GM23338 (cell line): ENCODE measurements at regions not wholly inside any gene's neighbourhood (a gene's known extent, or its start where the extent isn't known, plus 50 kb on each side); places are given as distances from the start of the nearest gene placed in this dataset.
"Not testable (repeated sequence)": the region's sequence is repeated elsewhere in the genome, so short reads cannot be mapped to it uniquely, and the experiment has no call there.

ENCODE experiments used
- ATAC-seq: fragments of 200-7000 bp; cut with Tn5 transposase; 3 replicates; pipeline ENCODE4 v1.9.1; 2020
- DNase-seq: peaks from one replicate; pipeline ENCODE4 v3.0.0-alpha.2; 2015; ENCODE audit warnings: low spot score
- H2AFZ ChIP-seq: fragments of 200-600 bp; sonication (generic); 2 replicates; pipeline ENCODE4 v1.8.0; 2016; ENCODE audit warnings: antibody characterized with exemption, mild to moderate bottlenecking, moderate library complexity
- H3F3A ChIP-seq: fragments of 200-600 bp; sonication (generic); replicated peaks from 2 replicates; pipeline ENCODE4 v1.8.0; 2017; ENCODE audit warnings: antibody characterized with exemption, mixed run types, low read depth
- H3K27ac ChIP-seq: fragments of 200-600 bp; sonication (generic); 2 replicates; pipeline ENCODE4 v1.6.1; 2016; ENCODE audit warnings: low read depth
- H3K27me3 ChIP-seq: fragments of 200-600 bp; sonication (generic); 2 replicates; pipeline ENCODE4 v1.8.0; 2016; ENCODE audit warnings: mild to moderate bottlenecking, mixed run types, moderate library complexity; ENCODE audit not compliant: insufficient read depth
- H3K36me3 ChIP-seq: fragments of 200-600 bp; sonication (generic); 2 replicates; pipeline ENCODE4 v1.8.0; 2016; ENCODE audit warnings: mild to moderate bottlenecking; ENCODE audit not compliant: insufficient read depth
- H3K4me1 ChIP-seq: fragments of 200-600 bp; sonication (generic); 2 replicates; pipeline ENCODE4 v1.8.0; 2016; ENCODE audit warnings: mild to moderate bottlenecking, moderate library complexity; ENCODE audit not compliant: insufficient read depth
- H3K4me2 ChIP-seq: fragments of 200-600 bp; sonication (generic); 2 replicates; pipeline ENCODE4 v1.7.1; 2017; ENCODE audit warnings: mixed run types
- H3K4me3 ChIP-seq: fragments of 200-600 bp; sonication (generic); 2 replicates; pipeline ENCODE4 v1.6.1; 2016; ENCODE audit warnings: mixed run types
- H3K79me2 ChIP-seq: fragments of 200-600 bp; sonication (generic); replicated peaks from 2 replicates; pipeline ENCODE4 v1.8.0; 2017; ENCODE audit warnings: mild to moderate bottlenecking; ENCODE audit not compliant: insufficient read depth
- H3K9me2 ChIP-seq: fragments of 200-600 bp; sonication (generic); 2 replicates; pipeline ENCODE4 v1.8.0; 2017; ENCODE audit not compliant: insufficient read depth
- H4K20me1 ChIP-seq: fragments of 200-600 bp; sonication (generic); replicated peaks from 2 replicates; pipeline ENCODE4 v1.8.0; 2017; ENCODE audit warnings: mild to moderate bottlenecking; ENCODE audit not compliant: insufficient read depth
- H3K27ac Mint-ChIP-seq: 2 replicates; pipeline ENCODE4 v1.8.0; 2020; ENCODE audit warnings: inconsistent platforms, mild to moderate bottlenecking, moderate library complexity, mixed read lengths
- H3K27me3 Mint-ChIP-seq: 3 replicates; pipeline ENCODE4 v1.8.0; 2022; ENCODE audit warnings: low read depth, mild to moderate bottlenecking, moderate library complexity, mixed read lengths, inconsistent platforms; ENCODE audit not compliant: insufficient read depth, poor library complexity
- H3K36me3 Mint-ChIP-seq: 3 replicates; pipeline ENCODE4 v1.8.0; 2021; ENCODE audit warnings: low read depth, mild to moderate bottlenecking, inconsistent platforms, moderate library complexity, mixed read lengths
- H3K4me1 Mint-ChIP-seq: 3 replicates; pipeline ENCODE4 v1.8.0; 2020; ENCODE audit warnings: mild to moderate bottlenecking, inconsistent platforms, mixed read lengths
- H3K4me3 Mint-ChIP-seq: 3 replicates; pipeline ENCODE4 v1.8.0; 2021; ENCODE audit warnings: moderate library complexity, mild to moderate bottlenecking, inconsistent platforms, mixed read lengths
- H3K9me3 Mint-ChIP-seq: 3 replicates; pipeline ENCODE4 v1.8.0; 2020; ENCODE audit warnings: moderate library complexity, mild to moderate bottlenecking, inconsistent platforms, mixed read lengths
- CREB1 ChIP-seq: fragments of 250-450 bp; sonication (Bioruptor Pico); IDR thresholded peaks from 2 replicates; pipeline ENCODE4 v1.5.0; 2020; ENCODE audit warnings: low read depth, mild to moderate bottlenecking, moderate library complexity
- ETS1 ChIP-seq: IDR thresholded peaks from 2 replicates; pipeline ENCODE4 v1.6.1; 2016; ENCODE audit warnings: antibody characterized with exemption
- EZH2 ChIP-seq: fragments of 200-600 bp; sonication (generic); IDR thresholded peaks from one replicate; pipeline ENCODE4 v1.8.0; 2017; ENCODE audit warnings: antibody characterized with exemption, mild to moderate bottlenecking, low read depth; ENCODE audit not compliant: unreplicated experiment
- EZH2phosphoT487 ChIP-seq: fragments of 200-600 bp; sonication (generic); IDR thresholded peaks from one replicate; pipeline ENCODE4 v1.8.1; 2018; ENCODE audit warnings: antibody characterized with exemption; ENCODE audit not compliant: unreplicated experiment
- JUNB ChIP-seq: IDR thresholded peaks from one replicate; pipeline ENCODE4 v1.6.1; 2016; ENCODE audit warnings: antibody characterized with exemption; ENCODE audit not compliant: unreplicated experiment
- NANOG ChIP-seq: IDR thresholded peaks from 2 replicates; pipeline ENCODE4 v1.6.1; 2016; ENCODE audit warnings: antibody characterized with exemption, borderline replicate concordance
- POLR2AphosphoS5 ChIP-seq: IDR thresholded peaks from 2 replicates; pipeline ENCODE4 v1.6.1; 2016; ENCODE audit warnings: antibody characterized with exemption, low read depth
- STAT1 ChIP-seq: IDR thresholded peaks from one replicate; pipeline ENCODE4 v1.6.1; 2016; ENCODE audit warnings: antibody characterized with exemption; ENCODE audit not compliant: unreplicated experiment
- ZNF114 ChIP-seq: fragments of 250-450 bp; sonication (Bioruptor Pico); IDR thresholded peaks from 2 replicates; pipeline ENCODE4 v1.5.0; 2020; ENCODE audit warnings: mild to moderate bottlenecking, moderate library complexity
- ZNF331 ChIP-seq: fragments of 250-450 bp; sonication (Bioruptor Pico); IDR thresholded peaks from 2 replicates; pipeline ENCODE4 v1.5.0; 2020; ENCODE audit warnings: low read depth, mild to moderate bottlenecking, moderate library complexity
- TF ChIP-seq, protein P1 (sequence below): fragments of 250-450 bp; sonication (Bioruptor Pico); IDR thresholded peaks from 2 replicates; pipeline ENCODE4 v1.5.0; 2020; ENCODE audit warnings: mild to moderate bottlenecking, moderate library complexity
- TF ChIP-seq, protein P2 (sequence below): IDR thresholded peaks from one replicate; pipeline ENCODE4 v1.6.1; 2018; ENCODE audit warnings: antibody characterized with exemption; ENCODE audit not compliant: unreplicated experiment

DNA sequence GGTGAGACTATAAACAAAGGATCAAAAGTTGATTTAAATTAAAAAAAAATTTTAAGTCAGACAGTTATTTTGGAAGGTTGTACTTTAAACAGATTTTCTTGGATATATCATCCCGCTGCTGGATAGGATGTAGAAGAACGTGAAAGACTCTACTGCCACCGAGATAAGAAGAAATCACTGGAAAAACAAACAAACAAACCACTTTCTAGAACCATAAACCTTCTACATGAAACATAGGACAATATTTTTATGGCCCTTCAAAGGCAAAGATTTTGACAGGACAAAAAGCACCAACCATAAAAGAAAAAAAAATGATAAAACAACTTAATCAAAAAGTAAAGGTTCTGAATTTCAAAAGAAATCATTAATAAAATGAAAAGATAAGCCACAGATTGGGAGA, 268.2 kb upstream of the DAAM1 start:
- H3K27me3 Mint-ChIP-seq, result no peaks in the 10 kb centered on the region
- no peak overlapping the region for H2AFZ ChIP-seq
- no peaks in the 10 kb centered on the region for H4K20me1 ChIP-seq
- H3K4me2 ChIP-seq, result no peak overlapping the region
- H3K36me3 Mint-ChIP-seq, result no peaks in the 10 kb centered on the region
- peaks cover 12% of the 10 kb centered on the region for H3K4me1 Mint-ChIP-seq
- H3K27ac Mint-ChIP-seq, result no peak overlapping the region
- no peak overlapping the region for H3K4me3 ChIP-seq
- no peaks in the 10 kb centered on the region; the same call in 1 of the 2 replicates for H3K4me1 ChIP-seq
- no peaks in the 10 kb centered on the region for H3K36me3 ChIP-seq
- no peak overlapping the region for H3K27ac ChIP-seq
- H3K27me3 ChIP-seq, result no peaks in the 10 kb centered on the region
- no peaks in the 10 kb centered on the region for H3F3A ChIP-seq
- peaks cover 9% of the 10 kb centered on the region; the same call in 1 of the 2 replicates for H3K9me2 ChIP-seq
- TF ChIP-seq POLR2AphosphoS5 (no peak), NANOG (no peak), CREB1 (CRISPR knock-in tag) (no peak), EZH2 (no peak), STAT1 (no peak), JUNB (no peak), ETS1 (no peak), ZNF114 (CRISPR knock-in tag) (no peak), ZNF331 (no peak), EZH2phosphoT487 (no peak)
- TF ChIP-seq, protein P1, sequence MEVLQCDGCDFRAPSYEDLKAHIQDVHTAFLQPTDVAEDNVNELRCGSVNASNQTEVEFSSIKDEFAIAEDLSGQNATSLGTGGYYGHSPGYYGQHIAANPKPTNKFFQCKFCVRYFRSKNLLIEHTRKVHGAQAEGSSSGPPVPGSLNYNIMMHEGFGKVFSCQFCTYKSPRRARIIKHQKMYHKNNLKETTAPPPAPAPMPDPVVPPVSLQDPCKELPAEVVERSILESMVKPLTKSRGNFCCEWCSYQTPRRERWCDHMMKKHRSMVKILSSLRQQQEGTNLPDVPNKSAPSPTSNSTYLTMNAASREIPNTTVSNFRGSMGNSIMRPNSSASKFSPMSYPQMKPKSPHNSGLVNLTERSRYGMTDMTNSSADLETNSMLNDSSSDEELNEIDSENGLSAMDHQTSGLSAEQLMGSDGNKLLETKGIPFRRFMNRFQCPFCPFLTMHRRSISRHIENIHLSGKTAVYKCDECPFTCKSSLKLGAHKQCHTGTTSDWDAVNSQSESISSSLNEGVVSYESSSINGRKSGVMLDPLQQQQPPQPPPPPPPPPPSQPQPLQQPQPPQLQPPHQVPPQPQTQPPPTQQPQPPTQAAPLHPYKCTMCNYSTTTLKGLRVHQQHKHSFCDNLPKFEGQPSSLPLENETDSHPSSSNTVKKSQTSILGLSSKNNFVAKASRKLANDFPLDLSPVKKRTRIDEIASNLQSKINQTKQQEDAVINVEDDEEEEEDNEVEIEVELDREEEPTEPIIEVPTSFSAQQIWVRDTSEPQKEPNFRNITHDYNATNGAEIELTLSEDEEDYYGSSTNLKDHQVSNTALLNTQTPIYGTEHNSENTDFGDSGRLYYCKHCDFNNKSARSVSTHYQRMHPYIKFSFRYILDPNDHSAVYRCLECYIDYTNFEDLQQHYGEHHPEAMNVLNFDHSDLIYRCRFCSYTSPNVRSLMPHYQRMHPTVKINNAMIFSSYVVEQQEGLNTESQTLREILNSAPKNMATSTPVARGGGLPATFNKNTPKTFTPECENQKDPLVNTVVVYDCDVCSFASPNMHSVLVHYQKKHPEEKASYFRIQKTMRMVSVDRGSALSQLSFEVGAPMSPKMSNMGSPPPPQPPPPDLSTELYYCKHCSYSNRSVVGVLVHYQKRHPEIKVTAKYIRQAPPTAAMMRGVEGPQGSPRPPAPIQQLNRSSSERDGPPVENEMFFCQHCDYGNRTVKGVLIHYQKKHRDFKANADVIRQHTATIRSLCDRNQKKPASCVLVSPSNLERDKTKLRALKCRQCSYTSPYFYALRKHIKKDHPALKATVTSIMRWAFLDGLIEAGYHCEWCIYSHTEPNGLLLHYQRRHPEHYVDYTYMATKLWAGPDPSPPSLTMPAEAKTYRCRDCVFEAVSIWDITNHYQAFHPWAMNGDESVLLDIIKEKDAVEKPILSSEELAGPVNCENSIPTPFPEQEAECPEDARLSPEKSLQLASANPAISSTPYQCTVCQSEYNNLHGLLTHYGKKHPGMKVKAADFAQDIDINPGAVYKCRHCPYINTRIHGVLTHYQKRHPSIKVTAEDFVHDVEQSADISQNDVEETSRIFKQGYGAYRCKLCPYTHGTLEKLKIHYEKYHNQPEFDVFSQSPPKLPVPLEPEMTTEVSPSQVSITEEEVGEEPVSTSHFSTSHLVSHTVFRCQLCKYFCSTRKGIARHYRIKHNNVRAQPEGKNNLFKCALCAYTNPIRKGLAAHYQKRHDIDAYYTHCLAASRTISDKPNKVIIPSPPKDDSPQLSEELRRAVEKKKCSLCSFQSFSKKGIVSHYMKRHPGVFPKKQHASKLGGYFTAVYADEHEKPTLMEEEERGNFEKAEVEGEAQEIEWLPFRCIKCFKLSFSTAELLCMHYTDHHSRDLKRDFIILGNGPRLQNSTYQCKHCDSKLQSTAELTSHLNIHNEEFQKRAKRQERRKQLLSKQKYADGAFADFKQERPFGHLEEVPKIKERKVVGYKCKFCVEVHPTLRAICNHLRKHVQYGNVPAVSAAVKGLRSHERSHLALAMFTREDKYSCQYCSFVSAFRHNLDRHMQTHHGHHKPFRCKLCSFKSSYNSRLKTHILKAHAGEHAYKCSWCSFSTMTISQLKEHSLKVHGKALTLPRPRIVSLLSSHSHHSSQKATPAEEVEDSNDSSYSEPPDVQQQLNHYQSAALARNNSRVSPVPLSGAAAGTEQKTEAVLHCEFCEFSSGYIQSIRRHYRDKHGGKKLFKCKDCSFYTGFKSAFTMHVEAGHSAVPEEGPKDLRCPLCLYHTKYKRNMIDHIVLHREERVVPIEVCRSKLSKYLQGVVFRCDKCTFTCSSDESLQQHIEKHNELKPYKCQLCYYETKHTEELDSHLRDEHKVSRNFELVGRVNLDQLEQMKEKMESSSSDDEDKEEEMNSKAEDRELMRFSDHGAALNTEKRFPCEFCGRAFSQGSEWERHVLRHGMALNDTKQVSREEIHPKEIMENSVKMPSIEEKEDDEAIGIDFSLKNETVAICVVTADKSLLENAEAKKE (CRISPR knock-in tag), result no peak
- TF ChIP-seq, protein P2, sequence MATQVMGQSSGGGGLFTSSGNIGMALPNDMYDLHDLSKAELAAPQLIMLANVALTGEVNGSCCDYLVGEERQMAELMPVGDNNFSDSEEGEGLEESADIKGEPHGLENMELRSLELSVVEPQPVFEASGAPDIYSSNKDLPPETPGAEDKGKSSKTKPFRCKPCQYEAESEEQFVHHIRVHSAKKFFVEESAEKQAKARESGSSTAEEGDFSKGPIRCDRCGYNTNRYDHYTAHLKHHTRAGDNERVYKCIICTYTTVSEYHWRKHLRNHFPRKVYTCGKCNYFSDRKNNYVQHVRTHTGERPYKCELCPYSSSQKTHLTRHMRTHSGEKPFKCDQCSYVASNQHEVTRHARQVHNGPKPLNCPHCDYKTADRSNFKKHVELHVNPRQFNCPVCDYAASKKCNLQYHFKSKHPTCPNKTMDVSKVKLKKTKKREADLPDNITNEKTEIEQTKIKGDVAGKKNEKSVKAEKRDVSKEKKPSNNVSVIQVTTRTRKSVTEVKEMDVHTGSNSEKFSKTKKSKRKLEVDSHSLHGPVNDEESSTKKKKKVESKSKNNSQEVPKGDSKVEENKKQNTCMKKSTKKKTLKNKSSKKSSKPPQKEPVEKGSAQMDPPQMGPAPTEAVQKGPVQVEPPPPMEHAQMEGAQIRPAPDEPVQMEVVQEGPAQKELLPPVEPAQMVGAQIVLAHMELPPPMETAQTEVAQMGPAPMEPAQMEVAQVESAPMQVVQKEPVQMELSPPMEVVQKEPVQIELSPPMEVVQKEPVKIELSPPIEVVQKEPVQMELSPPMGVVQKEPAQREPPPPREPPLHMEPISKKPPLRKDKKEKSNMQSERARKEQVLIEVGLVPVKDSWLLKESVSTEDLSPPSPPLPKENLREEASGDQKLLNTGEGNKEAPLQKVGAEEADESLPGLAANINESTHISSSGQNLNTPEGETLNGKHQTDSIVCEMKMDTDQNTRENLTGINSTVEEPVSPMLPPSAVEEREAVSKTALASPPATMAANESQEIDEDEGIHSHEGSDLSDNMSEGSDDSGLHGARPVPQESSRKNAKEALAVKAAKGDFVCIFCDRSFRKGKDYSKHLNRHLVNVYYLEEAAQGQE, result no peak
- no peaks in the 10 kb centered on the region for H3K9me3 Mint-ChIP-seq
- H3K79me2 ChIP-seq, result no peaks in the 10 kb centered on the region
- H3K4me3 Mint-ChIP-seq, result no peak overlapping the region
- DNase-seq (no peak), ATAC-seq (no peak)

DNA sequence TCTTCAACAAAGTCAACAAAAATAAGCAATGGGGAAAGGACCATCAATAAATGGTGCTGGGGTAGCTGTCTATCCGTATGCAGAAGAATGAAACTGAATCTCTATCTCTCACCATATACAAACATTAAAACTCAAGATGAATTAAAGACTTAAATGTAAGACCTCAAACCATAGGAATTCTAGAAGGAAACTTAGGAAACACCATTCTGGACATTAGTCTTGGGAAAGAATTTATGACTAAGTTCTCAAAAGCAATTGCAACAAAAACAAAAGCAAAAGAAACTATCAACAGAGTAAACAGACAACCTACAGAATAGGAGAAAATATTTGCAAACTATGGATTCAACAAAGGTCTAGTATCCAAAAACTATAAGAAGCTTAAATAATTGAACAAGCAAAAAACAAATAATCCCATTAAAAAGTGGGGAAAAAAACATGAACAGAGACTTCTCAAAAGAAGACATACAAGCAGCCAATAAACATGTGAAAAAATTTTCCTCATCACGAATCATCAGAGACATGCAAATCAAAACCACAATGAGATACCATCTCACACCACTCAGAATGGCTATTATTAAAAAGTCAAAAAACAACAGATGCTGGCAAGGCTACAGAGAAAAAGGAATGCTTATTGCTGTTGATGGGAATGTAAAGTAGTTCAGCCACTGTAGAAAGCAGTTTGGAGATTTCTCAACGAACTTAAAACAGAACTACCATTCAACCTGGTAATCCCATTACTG, 266.1 kb upstream of the DAAM1 start:
- not testable (repeated sequence) for H3K36me3 Mint-ChIP-seq, DNase-seq, H3F3A ChIP-seq, ATAC-seq, H3K36me3 ChIP-seq, H4K20me1 ChIP-seq, H3K27me3 Mint-ChIP-seq, H3K4me3 Mint-ChIP-seq, H3K79me2 ChIP-seq, H3K9me2 ChIP-seq, H3K27me3 ChIP-seq, H3K9me3 Mint-ChIP-seq, H3K27ac ChIP-seq, H3K4me2 ChIP-seq, H3K4me1 ChIP-seq, H2AFZ ChIP-seq, H3K4me3 ChIP-seq, H3K27ac Mint-ChIP-seq
- peaks cover 12% of the 10 kb centered on the region for H3K4me1 Mint-ChIP-seq
